ENCODE measurements at regions not wholly inside any gene's neighbourhood (a gene's known extent, or its start where the extent isn't known, plus 50 kb on each side); places are given as distances from the start of the nearest gene placed in this dataset.
A peak's percentile ranks its signal among the peaks of the same experiment; 100 is the strongest.

DNA sequence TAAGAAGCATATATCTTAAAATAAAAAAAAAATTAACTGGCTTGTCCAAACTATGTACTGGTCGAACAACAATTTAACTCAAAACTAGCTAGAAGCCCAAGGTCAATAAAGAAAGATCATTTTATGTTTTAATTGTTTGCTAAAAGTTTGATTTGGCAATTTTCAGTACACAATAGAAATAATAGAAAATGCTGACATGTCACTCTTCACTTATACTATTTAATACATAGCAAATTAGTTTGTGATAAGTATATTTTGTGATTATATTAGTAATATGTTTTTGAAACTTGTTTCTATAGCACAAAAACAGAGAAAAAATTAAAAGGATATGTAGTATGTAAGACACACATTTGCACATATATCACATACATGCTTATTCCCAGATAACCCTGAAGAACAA lies 1938.6 kb upstream of the PIK3C3 start:
- no peak for DNase-seq

GRCh38 chr18:40013001-40013609 lies 1941.9 kb upstream of the PIK3C3 start:
- DNase-seq = no peak

GRCh38 chr18:40011201-40011600 lies 1943.8 kb upstream of the PIK3C3 start:
- no peak for DNase-seq

DNA sequence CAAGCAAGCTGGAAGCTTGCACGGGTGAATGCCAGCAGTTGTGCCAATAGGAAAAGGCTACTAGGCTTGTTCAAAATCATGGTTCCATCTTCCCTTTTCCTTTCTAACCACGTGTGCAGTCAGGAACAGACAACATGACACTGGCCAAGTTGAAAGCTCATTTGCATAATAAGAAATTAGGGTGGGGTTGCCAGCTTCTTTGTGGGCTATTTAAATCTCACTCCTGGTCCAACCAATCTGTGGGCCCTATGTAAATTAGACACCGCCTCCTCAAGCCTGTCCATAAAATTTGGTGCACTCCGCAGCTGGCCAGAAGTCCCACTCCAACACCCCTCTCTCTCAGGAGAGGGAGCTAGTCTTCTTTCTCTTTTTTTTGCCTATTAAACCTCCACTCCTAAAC lies 1948.4 kb upstream of the PIK3C3 start:
- DNase-seq = no peak

DNA sequence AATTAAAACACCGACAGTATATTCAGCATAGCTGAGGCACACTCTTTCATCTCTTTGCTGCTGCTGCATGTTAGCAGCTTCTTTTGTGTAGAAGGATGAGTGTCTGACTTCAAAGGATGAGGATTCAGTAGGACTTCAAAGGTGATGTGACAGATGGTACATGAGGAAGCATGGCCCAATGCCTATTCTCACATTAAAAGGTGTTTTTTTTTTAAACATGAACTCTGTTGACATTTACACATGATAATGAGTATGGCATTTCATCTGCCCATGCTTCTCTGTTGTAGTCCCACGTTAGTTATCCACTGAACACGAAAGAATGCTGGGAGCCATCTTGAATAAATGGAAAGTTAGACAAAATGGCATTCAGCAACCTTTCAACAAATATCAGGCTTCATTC lies 1950.8 kb upstream of the PIK3C3 start:
- DNase-seq = no peak

DNA sequence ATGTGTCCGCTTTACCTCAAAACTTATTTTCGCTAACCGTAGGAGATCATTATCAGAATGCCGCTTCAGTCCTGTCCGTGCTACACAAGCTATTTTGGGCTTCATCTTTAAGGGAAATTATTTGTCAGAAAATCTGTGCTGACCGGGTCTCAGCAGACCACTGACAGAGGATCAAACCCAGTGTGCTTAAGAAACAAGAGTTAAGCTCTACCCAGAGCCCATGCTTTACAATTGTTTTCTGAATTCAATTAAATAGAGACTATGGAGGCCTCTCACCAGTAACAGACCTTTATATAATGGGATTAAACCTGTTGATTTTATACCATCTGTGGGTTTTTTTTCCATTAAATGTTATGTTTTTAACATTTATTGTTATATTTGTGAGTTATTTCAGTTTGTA lies 1956.7 kb upstream of the PIK3C3 start:
- DNase-seq = no peak

DNA sequence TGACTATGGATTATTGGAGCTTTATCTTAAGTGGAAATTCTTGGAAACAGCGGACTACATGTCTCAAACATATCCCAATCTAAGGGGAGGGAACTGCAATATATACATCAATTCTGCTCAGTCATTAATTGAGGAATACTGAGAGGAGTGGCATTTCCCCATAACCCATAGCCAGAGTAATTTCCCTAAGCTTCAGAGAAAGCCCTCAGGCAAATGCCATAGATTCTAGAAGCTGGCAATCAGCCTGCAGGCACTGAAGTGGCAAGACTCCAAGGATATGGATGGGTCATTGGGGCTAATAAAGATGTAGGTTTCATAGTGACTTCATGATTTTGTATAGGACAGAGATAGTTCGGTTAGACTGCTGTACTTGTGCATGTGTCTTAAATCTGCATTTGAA lies 1960.5 kb upstream of the PIK3C3 start:
- no peak for DNase-seq

DNA sequence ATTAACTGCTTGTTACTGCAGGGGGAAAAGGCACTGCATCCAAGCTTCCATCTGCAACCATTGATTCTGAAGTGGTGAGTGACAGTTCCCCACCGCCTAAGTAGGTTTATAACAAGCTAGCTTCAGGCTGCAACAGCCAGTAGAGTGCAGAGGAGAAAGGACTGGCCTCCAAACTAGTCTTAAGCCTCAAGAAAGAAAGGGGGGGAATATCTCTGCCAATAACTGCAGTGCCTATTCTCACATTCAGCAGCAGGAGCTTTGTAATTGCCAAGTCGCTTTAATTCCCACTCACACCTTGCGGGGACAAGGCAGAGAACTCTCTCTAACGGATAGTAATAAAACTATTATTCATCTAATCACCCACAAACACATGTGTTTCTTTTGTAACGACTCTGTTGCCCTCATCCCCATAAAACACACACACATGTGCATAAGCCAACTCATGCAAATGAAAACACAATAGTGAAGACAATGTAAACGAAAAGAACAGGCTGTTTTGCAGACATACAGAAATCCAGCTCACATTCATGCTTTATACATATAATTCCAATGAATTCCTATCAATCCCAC lies 1963.3 kb upstream of the PIK3C3 start:
- no peak for DNase-seq

- no peak for DNase-seq
Measured at GRCh38 chr18:39990540-39990939, 1964.5 kb upstream of the PIK3C3 start.

DNA sequence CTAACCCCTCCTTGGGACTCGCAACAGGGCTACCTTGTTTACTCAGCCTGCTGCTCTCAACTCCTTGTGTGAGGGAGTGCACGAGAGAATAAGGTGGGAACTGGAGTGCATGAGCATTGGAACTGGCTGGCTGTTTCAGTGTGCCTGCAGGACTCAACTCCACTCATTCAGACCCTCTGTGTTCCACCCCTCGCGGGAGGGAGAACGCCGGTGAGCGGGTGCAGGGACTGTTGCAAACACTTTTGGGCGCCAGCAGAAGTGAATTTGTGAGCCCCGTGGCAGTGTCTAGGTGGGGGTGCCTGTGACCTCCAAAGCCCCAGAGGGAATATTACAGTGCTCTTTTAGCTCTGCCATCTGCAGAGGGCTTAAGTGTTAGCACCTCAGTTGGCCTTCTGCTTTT lies 1978.3 kb upstream of the PIK3C3 start:
- DNase-seq = no peak

GRCh38 chr18:39972521-39972920 lies 1982.5 kb upstream of the PIK3C3 start:
- DNase-seq = no peak

DNA sequence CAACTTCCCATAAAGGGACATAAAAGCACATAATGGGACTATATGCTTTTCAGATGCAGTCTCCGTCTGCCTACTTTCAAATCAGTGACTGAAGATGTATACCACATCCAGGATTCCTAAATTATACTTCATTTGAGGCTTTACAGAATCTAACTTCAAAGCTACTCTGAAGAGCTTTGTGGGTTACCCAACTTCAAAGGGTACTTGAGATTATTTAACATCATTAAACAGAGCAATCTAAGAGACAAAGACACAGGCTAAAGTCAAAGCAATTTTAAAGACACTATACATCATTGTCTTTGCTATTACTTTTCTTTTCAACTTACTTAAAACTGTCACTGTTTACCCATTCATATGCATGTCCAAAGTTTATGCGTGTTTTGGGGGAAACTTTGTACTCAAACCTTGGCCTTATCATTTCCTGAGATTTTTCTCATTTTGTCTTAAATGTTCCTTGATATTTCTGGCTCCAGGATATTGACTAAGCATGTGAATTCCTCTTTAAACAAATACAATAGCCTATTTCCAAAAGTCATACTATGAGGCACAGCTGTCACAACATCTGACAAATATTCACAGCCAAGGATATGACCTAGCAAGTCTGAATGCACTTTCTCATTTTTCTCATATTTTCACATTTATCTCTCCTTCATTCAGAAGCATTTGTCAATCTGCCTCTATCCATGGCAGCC lies 1985.1 kb upstream of the PIK3C3 start:
- DNase-seq = no peak

GRCh38 chr18:39966275-39966674 lies 1988.8 kb upstream of the PIK3C3 start:
- DNase-seq = peak; percentile 43

- DNase-seq = no peak
Measured at GRCh38 chr18:39962546-39962945, 1992.5 kb upstream of the PIK3C3 start.

DNA sequence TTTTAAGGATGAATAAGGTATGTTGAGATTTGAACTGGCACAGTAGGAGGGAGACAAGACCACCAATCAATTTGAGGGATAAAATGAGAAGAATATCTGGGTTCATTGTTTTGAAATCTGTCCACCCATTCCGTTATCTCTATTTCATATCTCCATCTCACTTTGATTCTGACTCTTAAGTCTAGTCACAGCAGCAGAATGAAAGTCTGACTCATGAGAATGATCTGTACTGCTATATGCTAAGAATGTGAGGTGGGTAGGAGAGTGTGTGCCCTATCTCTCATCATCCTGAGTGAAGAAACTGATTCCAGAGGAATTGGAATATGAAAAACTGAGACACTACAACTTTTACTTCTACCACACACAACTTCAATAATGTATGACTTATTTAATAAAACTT lies 1994.5 kb upstream of the PIK3C3 start:
- no peak for DNase-seq

- no peak for DNase-seq
Measured at GRCh38 chr18:39959839-39960238, 1995.2 kb upstream of the PIK3C3 start.

- DNase-seq = no peak
Measured at GRCh38 chr18:39958876-39959275, 1996.2 kb upstream of the PIK3C3 start.

- DNase-seq = no peak
Measured at GRCh38 chr18:39952816-39953215, 2002.2 kb upstream of the PIK3C3 start.

- DNase-seq = no peak
Measured at GRCh38 chr18:39951142-39951720, 2003.8 kb upstream of the PIK3C3 start.

DNA sequence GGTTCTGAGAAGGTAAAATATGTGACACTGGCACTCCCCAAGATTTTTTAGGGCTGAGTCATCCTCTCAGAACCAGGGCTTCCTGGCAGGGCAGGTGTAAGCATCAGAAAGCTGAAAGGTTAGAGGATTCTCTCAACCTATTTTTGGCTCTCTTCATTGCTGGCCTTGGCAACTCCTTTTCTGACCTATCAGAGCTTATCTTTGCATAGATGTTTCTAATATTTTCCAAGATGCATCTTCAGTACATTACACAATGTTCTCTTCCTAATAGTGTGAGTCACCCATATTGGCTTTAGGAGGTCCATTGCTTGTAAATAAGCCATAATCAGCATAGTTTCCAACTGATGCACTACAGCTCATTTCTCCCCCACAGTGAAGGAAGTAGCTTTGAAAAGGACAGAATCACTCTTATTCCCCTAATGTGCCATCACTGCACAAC lies 2008.4 kb upstream of the PIK3C3 start:
- DNase-seq = no peak

- no peak for DNase-seq
Measured at GRCh38 chr18:39945076-39945475, 2010.0 kb upstream of the PIK3C3 start.

- DNase-seq = no peak
Measured at GRCh38 chr18:39942702-39943101, 2012.3 kb upstream of the PIK3C3 start.

GRCh38 chr18:39938676-39939608 lies 2016.1 kb upstream of the PIK3C3 start:
- no peak for DNase-seq
